ENCODE measurements at regions not wholly inside any gene's neighbourhood (a gene's known extent, or its start where the extent isn't known, plus 50 kb on each side); places are given as distances from the start of the nearest gene placed in this dataset.

GRCh38 chr13:65909501-65909900 is 1320.6 kb downstream of the PCDH9 start:
- no peak for TF ChIP-seq CTCF (IDR thresholded peaks at IDR 0.05)
- TF ChIP-seq POLR2A (IDR thresholded peaks at IDR 0.05): no peak
